Stimulated activated CD4-positive, alpha-beta T cell treated with anti-CD3 and anti-CD28 coated beads, Interleukin-2, amount 100 ng/mL, for 48 hours (primary cell): ENCODE measurements at regions not wholly inside any gene's neighbourhood (a gene's known extent, or its start where the extent isn't known, plus 50 kb on each side); places are given as distances from the start of the nearest gene placed in this dataset.

Source experiments
- DNase-seq, 2 donors: peaks; one replicate each; pipeline ENCODE4 v3.0.0-alpha.2; 2020

- no peak for DNase-seq
These were observed 181.3 kb upstream of the AGAP1 start for GRCh38 chr2:235312571-235312970.

- no peak for DNase-seq
These were observed 179.4 kb upstream of the AGAP1 start for GRCh38 chr2:235314371-235314930.

- DNase-seq, result no peak
These were observed 174.7 kb upstream of the AGAP1 start for GRCh38 chr2:235319095-235319494.

- DNase-seq, result no peak
These were observed 173.5 kb upstream of the AGAP1 start for GRCh38 chr2:235320326-235320725.

GRCh38 chr2:235324324-235324723 lies 169.5 kb upstream of the AGAP1 start:
- no peak for DNase-seq

- no peak for DNase-seq
These were observed 168.7 kb upstream of the AGAP1 start for GRCh38 chr2:235325151-235325550.

- no peak for DNase-seq
These were observed 164.9 kb upstream of the AGAP1 start for GRCh38 chr2:235328991-235329390.

- DNase-seq, result no peak
These were observed 162.9 kb upstream of the AGAP1 start for GRCh38 chr2:235330775-235331451.

GRCh38 chr2:235332240-235332890 lies 161.5 kb upstream of the AGAP1 start:
- DNase-seq, result no peak

GRCh38 chr2:235333076-235333475 lies 160.8 kb upstream of the AGAP1 start:
- DNase-seq, result no peak

GRCh38 chr2:235334179-235334578 lies 159.7 kb upstream of the AGAP1 start:
- DNase-seq, result no peak

GRCh38 chr2:235343156-235343774 lies 150.6 kb upstream of the AGAP1 start:
- no peak for DNase-seq

- DNase-seq, result no peak
These were observed 150.0 kb upstream of the AGAP1 start for GRCh38 chr2:235343869-235344268.

- DNase-seq, result no peak
These were observed 148.1 kb upstream of the AGAP1 start for GRCh38 chr2:235345745-235346144.

- no peak for DNase-seq
These were observed 146.2 kb upstream of the AGAP1 start for GRCh38 chr2:235347691-235348090.

- DNase-seq, result no peak
These were observed 145.5 kb upstream of the AGAP1 start for GRCh38 chr2:235348329-235348728.

- DNase-seq, result no peak
These were observed 143.6 kb upstream of the AGAP1 start for GRCh38 chr2:235350234-235350633.

- no peak for DNase-seq
These were observed 141.3 kb upstream of the AGAP1 start for GRCh38 chr2:235352541-235352940.

GRCh38 chr2:235357881-235358280 lies 136.0 kb upstream of the AGAP1 start:
- DNase-seq, result no peak

- DNase-seq, result no peak
These were observed 134.8 kb upstream of the AGAP1 start for GRCh38 chr2:235358981-235359471.

GRCh38 chr2:235360446-235360845 lies 133.4 kb upstream of the AGAP1 start:
- DNase-seq, result no peak

GRCh38 chr2:235365743-235366142 lies 128.1 kb upstream of the AGAP1 start:
- no peak for DNase-seq

- DNase-seq, result no peak
These were observed 127.5 kb upstream of the AGAP1 start for GRCh38 chr2:235366390-235366789.

- DNase-seq, result no peak
These were observed 127.0 kb upstream of the AGAP1 start for GRCh38 chr2:235366807-235367206.
